Suppressor macrophage (primary cell): ENCODE measurements at regions not wholly inside any gene's neighbourhood (a gene's known extent, or its start where the extent isn't known, plus 50 kb on each side); places are given as distances from the start of the nearest gene placed in this dataset.
A peak's percentile ranks its signal among the peaks of the same experiment; 100 is the strongest.

Experiments used
- DNase-seq, 4 experiments: peaks; one replicate each; pipeline ENCODE4 v3.0.0-alpha.2; 2020 to 2022

DNA sequence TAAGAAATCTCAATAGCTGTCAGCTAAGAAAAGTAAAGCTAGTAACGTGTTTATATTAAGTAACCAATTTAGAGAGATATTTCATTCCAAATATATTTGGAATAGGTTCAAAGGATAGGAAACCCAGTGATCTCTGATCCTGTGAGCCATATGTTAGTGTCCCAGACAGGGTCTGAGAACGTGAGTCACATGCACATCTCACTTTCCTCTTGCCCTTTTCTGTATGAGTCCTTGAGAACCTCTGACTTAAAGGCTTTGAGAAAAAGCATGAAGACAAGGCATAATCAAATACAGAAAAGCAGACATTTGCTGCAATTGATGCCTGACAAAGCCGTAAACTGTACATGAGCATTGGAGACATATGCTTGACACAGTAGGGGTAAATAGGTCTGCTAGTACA, 655.1 kb upstream of the ADGRL3 start:
- DNase-seq: no peak

DNA sequence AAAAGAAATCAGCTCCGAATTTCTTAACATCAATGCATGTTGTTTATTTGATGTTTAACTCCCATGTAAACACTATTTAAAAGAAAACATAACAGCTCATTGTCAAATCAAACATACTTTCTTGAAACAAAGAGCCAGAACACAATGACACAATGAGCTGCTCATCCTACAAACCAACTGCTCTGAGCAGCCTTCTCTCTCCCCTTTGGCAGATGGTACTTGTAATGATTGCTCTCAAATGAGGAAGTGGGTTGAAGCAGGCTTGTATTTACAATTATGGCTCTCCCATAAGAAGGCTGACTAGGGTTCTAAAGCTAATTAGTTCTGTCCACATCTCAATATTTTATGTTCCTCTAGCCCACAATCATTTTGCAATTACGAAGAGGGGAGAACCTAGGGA, 637.8 kb upstream of the ADGRL3 start:
- DNase-seq: no peak

DNA sequence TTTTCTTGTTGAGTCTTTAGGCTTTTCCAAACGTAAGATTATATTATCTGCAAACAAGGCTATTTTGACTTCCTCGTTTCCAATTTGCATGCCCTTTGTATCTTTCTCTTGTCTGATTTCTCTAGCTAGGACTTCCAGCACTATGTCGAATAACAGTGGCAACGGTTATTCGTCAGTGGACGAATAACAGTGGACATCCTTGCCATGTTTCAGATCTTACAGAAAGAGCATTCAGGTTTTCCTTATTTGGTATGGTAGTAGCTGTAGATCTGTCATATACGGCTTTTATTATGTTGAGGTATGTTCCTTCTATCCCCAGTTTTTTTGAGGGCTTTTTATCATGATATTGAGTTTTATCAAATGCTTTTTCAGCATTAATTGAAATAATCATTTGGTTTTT, 634.6 kb upstream of the ADGRL3 start:
- DNase-seq: no peak

DNA sequence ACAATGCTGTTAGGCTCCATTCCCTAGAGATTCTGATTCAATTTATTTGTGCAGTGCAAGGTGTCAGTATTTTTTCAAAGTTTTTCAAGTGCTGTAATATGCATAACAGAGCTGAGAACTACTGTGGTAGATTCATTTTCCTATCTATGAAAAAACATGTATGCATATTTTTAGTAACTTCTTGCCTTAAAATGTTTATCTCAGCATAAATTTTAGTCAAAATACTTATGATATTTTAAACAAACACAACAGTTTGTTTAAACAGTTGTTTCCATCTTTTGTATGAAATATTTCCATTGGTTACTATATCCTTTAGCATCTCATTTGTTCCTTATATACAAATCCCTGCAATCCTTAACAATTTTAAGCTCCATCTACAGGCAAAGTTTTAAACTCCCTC, 624.8 kb upstream of the ADGRL3 start:
- no peak for DNase-seq

DNA sequence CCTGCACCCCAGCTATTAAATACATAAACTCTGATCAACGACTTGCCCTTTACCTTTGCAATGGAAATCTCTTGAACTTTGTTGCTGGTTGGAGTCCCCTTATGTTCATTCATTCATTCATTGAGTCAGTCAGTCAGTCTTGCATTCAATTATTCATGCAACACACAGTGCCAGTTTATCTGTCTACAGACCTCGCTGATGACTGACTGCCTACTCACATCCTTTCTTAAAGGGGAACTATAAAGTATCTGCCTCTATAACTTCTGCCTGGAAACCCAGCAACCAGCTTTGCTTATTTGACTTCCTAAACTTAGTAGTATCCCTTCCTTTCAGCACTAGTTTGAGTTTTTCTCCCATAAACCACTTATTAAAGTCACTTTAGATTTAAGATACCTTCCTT, 620.8 kb upstream of the ADGRL3 start:
- DNase-seq: peak in 1 of 4 experiments; percentile 1

DNA sequence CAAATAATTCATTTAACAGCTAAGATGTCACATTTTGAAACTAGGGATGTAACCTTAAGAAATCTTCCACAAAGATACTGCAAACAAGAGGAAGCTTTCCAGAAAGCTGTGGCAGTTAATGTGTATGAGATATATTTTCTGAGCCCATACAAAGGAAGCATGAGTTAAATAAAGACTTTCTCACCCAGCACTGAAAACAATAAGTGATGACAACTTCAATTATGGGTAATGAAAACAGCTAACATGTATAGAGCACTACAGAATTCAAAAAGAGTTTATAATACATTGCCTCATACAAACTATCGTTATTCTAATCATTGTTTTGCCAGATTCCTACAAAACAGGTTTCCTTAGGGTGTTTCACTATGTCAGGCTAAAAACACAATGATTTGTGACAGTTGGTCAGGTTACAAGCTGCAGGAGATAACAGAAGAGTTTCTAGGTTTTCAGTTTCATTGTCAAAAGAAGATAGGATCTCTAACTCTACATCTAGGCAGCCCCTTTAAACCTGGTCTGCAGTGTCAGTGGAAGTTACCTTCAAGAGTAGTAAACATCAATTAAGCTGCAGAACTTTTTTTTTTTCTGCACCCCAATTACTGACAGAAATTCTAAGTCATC, 618.1 kb upstream of the ADGRL3 start:
- DNase-seq: no peak

GRCh38 chr4:60588556-60588955, 611.6 kb upstream of the ADGRL3 start:
- DNase-seq: no peak

- no peak for DNase-seq
Measured at GRCh38 chr4:60589425-60589824, 610.7 kb upstream of the ADGRL3 start.

DNA sequence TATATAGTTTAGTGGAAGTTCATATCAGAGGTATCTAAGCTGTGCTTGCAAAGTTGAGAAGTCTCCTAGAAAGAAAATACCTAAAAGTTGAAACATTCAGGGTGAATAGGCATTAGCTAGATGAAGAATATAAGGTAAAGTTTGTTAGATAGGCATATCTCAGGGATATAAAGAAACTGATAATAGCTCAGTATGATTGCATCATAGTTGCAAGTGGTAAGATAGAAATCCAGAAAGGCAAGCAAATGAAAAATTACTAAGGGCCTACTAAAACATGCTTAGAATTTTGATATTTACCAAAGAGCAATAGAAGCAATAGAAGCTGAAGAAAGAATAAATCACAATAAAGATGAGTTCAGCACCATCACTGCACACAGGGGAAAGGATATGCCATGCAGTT, 610.0 kb upstream of the ADGRL3 start:
- no peak for DNase-seq

GRCh38 chr4:60605646-60606354, 594.3 kb upstream of the ADGRL3 start:
- DNase-seq: no peak

DNA sequence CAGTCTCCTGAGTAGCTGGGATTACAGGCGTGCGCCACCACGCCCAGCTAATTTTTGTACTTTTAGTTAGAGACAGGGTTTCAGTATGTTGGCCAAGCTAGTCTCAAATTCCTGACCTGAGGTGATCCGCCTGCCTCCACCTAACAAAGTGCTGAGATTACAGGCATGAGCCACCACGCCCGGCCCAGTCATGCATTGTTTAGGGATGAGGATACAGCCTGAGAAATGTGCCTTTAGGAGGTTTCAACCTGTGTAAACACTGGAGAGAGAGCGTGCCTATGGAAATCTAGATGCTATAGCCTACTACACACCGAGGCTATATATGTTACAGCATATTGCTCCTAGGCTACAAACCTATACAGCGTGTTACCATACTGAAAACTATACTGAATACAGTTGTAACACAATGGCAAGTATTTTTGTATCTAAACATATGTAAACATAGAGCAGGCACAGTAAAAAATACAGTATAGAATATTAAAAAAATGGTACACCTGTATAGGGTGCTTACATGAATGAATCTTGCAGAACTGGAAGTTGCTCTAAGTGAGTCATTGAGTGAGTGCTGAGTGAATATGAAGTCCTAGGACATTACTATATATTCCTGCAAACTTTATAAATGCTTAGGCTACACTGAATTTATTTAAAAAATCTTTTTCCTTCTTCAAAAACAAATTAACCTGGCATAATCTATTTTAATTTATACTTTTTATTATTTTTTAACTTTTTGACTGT, 588.2 kb upstream of the ADGRL3 start:
- DNase-seq: no peak

DNA sequence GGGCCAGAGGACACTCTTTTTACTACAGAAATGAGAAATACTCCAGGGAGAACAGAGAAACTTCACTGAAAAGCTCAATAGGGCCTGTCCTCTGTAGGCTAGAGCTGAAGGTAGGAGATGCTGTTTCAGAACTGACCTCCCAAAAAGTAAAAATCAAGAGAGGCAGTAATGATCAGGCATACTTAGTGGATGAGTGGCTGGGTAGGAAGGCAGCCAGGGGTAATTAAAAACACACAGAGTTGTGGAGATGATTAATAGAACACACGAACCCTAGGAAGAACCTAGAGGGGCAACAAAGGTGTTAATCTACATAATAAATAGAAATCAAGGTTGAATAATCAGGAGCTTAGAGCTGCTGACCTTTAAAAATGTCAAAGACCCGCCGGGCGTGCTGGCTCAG, 582.4 kb upstream of the ADGRL3 start:
- DNase-seq: no peak

DNA sequence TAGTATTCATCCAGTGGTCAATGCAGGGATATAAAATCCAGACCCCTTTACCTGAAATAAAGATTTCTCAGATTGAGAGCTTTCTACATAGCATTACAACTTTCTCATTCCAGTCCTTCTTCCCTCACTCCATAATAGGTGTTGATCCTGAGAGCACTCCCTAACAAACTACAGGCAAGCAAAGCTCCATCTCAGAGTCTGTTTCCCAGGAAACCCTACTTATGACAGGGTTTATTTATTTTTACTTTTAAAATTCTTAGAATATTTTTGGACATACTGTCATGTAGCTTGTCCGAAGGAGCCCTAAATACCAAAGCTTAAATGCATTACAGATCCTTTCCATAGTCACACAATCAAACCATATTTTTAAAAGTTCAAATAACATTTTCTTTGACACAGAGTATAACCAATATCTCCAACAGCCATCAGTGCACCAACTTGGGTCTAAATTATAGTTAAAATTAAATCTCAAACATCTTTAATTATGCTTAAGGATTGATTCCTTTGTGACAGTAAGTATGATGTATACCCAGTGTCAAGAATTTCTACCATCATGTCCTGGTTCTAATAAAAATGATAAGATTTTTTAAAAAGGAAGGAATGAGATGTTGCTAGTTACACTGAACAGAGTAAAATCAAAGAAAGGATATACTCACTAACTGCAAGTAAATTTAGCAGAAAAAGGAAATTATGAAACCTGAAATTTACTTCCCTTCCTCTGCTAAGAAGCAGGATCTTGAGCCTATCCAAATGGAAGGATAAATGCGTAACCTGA, 580.4 kb upstream of the ADGRL3 start:
- DNase-seq: no peak

GRCh38 chr4:60637976-60638375, 562.1 kb upstream of the ADGRL3 start:
- DNase-seq: no peak

- DNase-seq: no peak
Measured at GRCh38 chr4:60648774-60649173, 551.4 kb upstream of the ADGRL3 start.

- DNase-seq: no peak
Measured at GRCh38 chr4:60652933-60653332, 547.2 kb upstream of the ADGRL3 start.

DNA sequence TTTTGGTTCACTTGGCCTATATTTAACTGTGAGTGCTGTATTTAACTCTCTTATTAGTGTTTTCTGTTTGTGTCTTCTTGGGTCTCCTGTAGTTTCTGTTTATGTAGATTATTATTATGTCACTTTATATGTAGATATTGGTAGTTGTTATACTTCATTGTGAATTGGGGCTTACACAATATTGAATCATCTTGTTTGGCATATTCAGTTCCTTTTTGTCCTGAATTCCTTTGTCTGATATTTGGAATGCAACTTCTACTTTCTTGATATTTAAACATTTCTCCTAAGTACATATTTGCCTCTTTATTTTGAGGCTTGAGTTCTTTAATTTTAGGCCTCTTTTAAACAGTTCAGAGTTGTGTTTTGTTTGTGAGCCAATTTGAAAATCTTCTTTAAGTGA, 544.8 kb upstream of the ADGRL3 start:
- peak in 2 of 4 experiments; percentile 4 to 12 for DNase-seq

DNA sequence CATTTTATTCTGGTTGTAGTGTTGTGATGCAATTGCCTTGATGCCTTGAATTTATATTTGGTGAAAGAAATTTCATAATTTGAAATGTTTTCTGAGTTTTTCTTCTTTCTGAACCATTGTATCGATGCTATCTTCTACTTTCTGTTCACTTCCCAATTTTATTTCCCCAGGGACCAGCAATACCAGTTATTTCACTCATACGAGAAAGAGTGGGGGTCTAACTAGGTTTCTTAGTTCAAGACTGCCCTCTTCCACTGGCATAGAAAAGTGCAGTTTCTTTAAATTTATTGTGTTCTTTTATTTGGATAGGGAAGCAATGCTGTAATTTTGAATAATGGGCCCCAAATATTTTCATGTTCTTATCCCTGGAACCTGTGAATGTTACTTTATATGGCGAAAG, 544.0 kb upstream of the ADGRL3 start:
- DNase-seq: no peak

GRCh38 chr4:60657041-60657440, 543.1 kb upstream of the ADGRL3 start:
- no peak for DNase-seq

- DNase-seq: peak in 2 of 4 experiments; percentile 4 to 18
Measured at GRCh38 chr4:60657807-60658206, 542.3 kb upstream of the ADGRL3 start.

- DNase-seq: no peak
Measured at GRCh38 chr4:60663769-60664168, 536.4 kb upstream of the ADGRL3 start.

GRCh38 chr4:60682901-60683300, 517.2 kb upstream of the ADGRL3 start:
- no peak for DNase-seq

GRCh38 chr4:60683357-60683756, 516.8 kb upstream of the ADGRL3 start:
- DNase-seq: no peak
